AG09319 (cell line): ENCODE measurements at regions not wholly inside any gene's neighbourhood (a gene's known extent, or its start where the extent isn't known, plus 50 kb on each side); places are given as distances from the start of the nearest gene placed in this dataset.
A peak's percentile ranks its signal among the peaks of the same experiment; 100 is the strongest.

Experiments used
- DNase-seq: peaks from one replicate; pipeline ENCODE4 v3.0.0-alpha.2; 2010; ENCODE audit warnings: low read depth; ENCODE audit errors: extremely low read depth
- CTCF ChIP-seq: IDR thresholded peaks from 2 replicates; pipeline ENCODE4 v1.5.1; 2011; ENCODE audit warnings: low read depth, mild to moderate bottlenecking, inconsistent platforms, low read length, moderate library complexity

- no peak for DNase-seq
Observed at GRCh38 chr4:127048376-127049044, 584.2 kb upstream of the INTU start.

GRCh38 chr4:127049526-127049925 lies 583.2 kb upstream of the INTU start:
- no peak for DNase-seq
- no peak for TF ChIP-seq CTCF

More at GRCh38 chr4:127048376-127049044, 584.2 kb upstream of the INTU start:
- TF ChIP-seq CTCF: no peak

- no peak for DNase-seq
Observed at GRCh38 chr4:127052742-127053141, 580.0 kb upstream of the INTU start.

GRCh38 chr4:127055357-127055756 lies 577.4 kb upstream of the INTU start:
- DNase-seq: peak; percentile 28
- no peak for TF ChIP-seq CTCF

More at GRCh38 chr4:127052742-127053141, 580.0 kb upstream of the INTU start:
- TF ChIP-seq CTCF: no peak

GRCh38 chr4:127069675-127070074 lies 563.1 kb upstream of the INTU start:
- no peak for TF ChIP-seq CTCF
- DNase-seq: no peak

GRCh38 chr4:127071443-127071842 lies 561.3 kb upstream of the INTU start:
- DNase-seq: no peak
- no peak for TF ChIP-seq CTCF

- DNase-seq: no peak
- no peak for TF ChIP-seq CTCF
Observed at GRCh38 chr4:127080141-127080540, 552.6 kb upstream of the INTU start.
